HepG2 (cell line): ENCODE measurements at regions not wholly inside any gene's neighbourhood (a gene's known extent, or its start where the extent isn't known, plus 50 kb on each side); places are given as distances from the start of the nearest gene placed in this dataset.

Source experiments
- EHMT2 ChIP-seq: fragments of 200-600 bp; sonication (generic); IDR thresholded peaks from 2 replicates; pipeline ENCODE4 v1.7.0; 2017; ENCODE audit warnings: antibody characterized with exemption, low read depth, low read length, borderline replicate concordance
- FOXP1 ChIP-seq, 2 experiments: fragments of 450-650 bp in 1 of 2; IDR thresholded peaks; 2 replicates each; pipeline ENCODE4 v1.6.1; 2017 to 2018; ENCODE audit warnings: antibody characterized with exemption in 1 of 2
- GABPA ChIP-seq, 2 experiments: IDR thresholded peaks; 2 replicates each; pipeline ENCODE4 v1.6.1; 2011 to 2016; ENCODE audit warnings: low read depth in 2 of 2, low read length in 1 of 2, missing biosample characterization in 1 of 2, missing genetic modification characterization in 1 of 2
- MXD4 ChIP-seq: IDR thresholded peaks from 2 replicates; pipeline ENCODE4 v1.6.1; 2016; ENCODE audit warnings: mild to moderate bottlenecking, missing biosample characterization, missing genetic modification reagents
- MYC ChIP-seq: sonication (generic); formaldehyde crosslinking; IDR thresholded peaks from 2 replicates; pipeline ENCODE4 v1.9.0; 2021; ENCODE audit warnings: missing genetic modification reagents, borderline replicate concordance
- POLR2AphosphoS5 ChIP-seq: IDR thresholded peaks from 2 replicates; pipeline ENCODE4 v1.6.1; 2012; ENCODE audit warnings: low read depth, low read length
- RNF2 ChIP-seq: fragments of 450-650 bp; conservative IDR thresholded peaks from 2 replicates; pipeline ENCODE4 v1.6.1; 2016; ENCODE audit warnings: low read depth
- THAP11 ChIP-seq: IDR thresholded peaks from 2 replicates; pipeline ENCODE4 v1.6.1; 2016; ENCODE audit warnings: missing biosample characterization, missing genetic modification reagents
- ZBTB8A ChIP-seq: sonication (generic); formaldehyde crosslinking; IDR thresholded peaks from 2 replicates; pipeline ENCODE4 v1.4.0; 2020; ENCODE audit warnings: mild to moderate bottlenecking, low read depth, missing genetic modification reagents, borderline replicate concordance
- ZNF143 ChIP-seq: sonication (generic); formaldehyde crosslinking; IDR thresholded peaks from 2 replicates; pipeline ENCODE4 v1.4.0; 2020; ENCODE audit warnings: missing genetic modification reagents
- ZNF839 ChIP-seq: sonication (generic); formaldehyde crosslinking; IDR thresholded peaks from 2 replicates; pipeline ENCODE4 v1.4.0; 2020; ENCODE audit warnings: missing genetic modification reagents, mild to moderate bottlenecking, borderline replicate concordance
- TF ChIP-seq, protein P1 (sequence below): sonication (generic); formaldehyde crosslinking; IDR thresholded peaks from 2 replicates; pipeline ENCODE4 v1.9.0; 2021; ENCODE audit warnings: missing genetic modification reagents, borderline replicate concordance
- TF ChIP-seq, protein P2 (sequence below): sonication (generic); formaldehyde crosslinking; IDR thresholded peaks from 2 replicates; pipeline ENCODE4 v1.5.0; 2020; ENCODE audit warnings: mild to moderate bottlenecking, missing genetic modification reagents, moderate library complexity

DNA sequence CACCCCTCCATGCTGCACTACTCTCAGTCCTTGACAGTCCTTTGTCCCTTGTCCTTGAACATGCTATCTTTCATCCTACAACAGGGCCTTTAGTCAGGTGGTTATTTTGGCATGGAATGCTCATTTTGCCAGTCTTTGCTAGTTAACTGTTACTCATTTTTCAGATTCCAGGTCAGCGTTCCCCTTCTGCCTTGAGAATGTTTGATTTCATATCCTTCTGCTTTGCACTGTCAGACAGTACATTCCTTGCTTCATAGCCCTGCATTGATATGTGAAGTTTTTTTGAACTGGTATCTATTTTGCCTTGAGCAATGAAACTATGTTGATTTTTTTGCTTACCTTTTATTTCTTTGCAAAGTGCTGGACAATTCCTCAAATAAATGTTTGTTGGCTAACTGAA is 638.2 kb upstream of the SEMA6A start:
- TF ChIP-seq, protein P1, sequence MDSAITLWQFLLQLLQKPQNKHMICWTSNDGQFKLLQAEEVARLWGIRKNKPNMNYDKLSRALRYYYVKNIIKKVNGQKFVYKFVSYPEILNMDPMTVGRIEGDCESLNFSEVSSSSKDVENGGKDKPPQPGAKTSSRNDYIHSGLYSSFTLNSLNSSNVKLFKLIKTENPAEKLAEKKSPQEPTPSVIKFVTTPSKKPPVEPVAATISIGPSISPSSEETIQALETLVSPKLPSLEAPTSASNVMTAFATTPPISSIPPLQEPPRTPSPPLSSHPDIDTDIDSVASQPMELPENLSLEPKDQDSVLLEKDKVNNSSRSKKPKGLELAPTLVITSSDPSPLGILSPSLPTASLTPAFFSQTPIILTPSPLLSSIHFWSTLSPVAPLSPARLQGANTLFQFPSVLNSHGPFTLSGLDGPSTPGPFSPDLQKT (CRISPR knock-in tag), result no peak
- TF ChIP-seq POLR2AphosphoS5, result no peak
- TF ChIP-seq ZBTB8A (CRISPR knock-in tag), result no peak
- no peak for TF ChIP-seq FOXP1 (IDR thresholded peaks at IDR 0.05)
- TF ChIP-seq FOXP1 (CRISPR knock-in tag; IDR thresholded peaks at IDR 0.05), result no peak
- no peak for TF ChIP-seq ZNF839 (CRISPR knock-in tag)
- no peak for TF ChIP-seq THAP11 (CRISPR knock-in tag)
- no peak for TF ChIP-seq RNF2
- TF ChIP-seq, protein P2, sequence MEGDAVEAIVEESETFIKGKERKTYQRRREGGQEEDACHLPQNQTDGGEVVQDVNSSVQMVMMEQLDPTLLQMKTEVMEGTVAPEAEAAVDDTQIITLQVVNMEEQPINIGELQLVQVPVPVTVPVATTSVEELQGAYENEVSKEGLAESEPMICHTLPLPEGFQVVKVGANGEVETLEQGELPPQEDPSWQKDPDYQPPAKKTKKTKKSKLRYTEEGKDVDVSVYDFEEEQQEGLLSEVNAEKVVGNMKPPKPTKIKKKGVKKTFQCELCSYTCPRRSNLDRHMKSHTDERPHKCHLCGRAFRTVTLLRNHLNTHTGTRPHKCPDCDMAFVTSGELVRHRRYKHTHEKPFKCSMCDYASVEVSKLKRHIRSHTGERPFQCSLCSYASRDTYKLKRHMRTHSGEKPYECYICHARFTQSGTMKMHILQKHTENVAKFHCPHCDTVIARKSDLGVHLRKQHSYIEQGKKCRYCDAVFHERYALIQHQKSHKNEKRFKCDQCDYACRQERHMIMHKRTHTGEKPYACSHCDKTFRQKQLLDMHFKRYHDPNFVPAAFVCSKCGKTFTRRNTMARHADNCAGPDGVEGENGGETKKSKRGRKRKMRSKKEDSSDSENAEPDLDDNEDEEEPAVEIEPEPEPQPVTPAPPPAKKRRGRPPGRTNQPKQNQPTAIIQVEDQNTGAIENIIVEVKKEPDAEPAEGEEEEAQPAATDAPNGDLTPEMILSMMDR (CRISPR knock-in tag), result no peak
- no peak for TF ChIP-seq MXD4 (CRISPR knock-in tag)
- no peak for TF ChIP-seq MYC
- no peak for TF ChIP-seq GABPA (IDR thresholded peaks at IDR 0.05; ENCODE audit: low read depth, low read length)
- TF ChIP-seq GABPA (CRISPR knock-in tag; IDR thresholded peaks at IDR 0.05; ENCODE audit: low read depth), result no peak
- no peak for TF ChIP-seq EHMT2
- no peak for TF ChIP-seq ZNF143 (CRISPR knock-in tag)
